ENCODE measurements at regions not wholly inside any gene's neighbourhood (a gene's known extent, or its start where the extent isn't known, plus 50 kb on each side); places are given as distances from the start of the nearest gene placed in this dataset.

DNA sequence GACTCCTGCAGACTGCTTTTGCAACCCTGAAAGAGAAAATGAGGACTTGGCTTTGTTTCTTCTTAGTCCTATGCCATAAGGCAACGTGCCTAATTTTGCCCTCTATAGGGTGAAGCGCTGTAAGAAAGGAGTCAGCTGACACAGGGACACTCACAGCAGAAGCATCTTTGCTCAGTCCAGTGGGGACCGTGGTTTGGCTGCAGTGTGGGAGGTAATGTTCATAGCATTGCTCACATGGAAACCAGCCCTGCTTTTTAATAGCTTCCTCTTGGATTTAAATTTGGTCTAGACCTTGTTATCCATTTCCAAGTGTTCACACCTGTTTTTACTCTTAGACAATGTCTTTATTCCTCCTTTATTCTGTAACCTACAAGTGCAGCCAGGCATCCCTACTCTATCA is 1032.1 kb downstream of the NTRK3 start:
- no peak overlapping the region for H2BK20ac ChIP-seq (ENCODE audit: low read depth, low read length)
- H4K8ac ChIP-seq (ENCODE audit: low read depth in 2 of 2, low read length in 2 of 2) = no peak overlapping the region
- CTCF ChIA-PET = no interaction called here
- no peaks in the 10 kb centered on the region for H3K9me1 ChIP-seq (ENCODE audit: insufficient read depth, low read length)
- H2BK5ac ChIP-seq (ENCODE audit: low read depth, low read length, poor library complexity, severe bottlenecking) = no peak overlapping the region
- no peak overlapping the region for H3K14ac ChIP-seq (replicated peaks; ENCODE audit: low read depth, low read length)
- no peak overlapping the region for H3K4me3 ChIP-seq (ENCODE audit: insufficient read depth, low read depth, low read length)
- no peak overlapping the region for H3K4me2 ChIP-seq (ENCODE audit: low read depth, low read length)
- H3K4me1 ChIP-seq (ENCODE audit: control insufficient read depth, insufficient read depth, low read length) = no peaks in the 10 kb centered on the region
- dilution Hi-C loops (cut with HindIII; ENCODE audit: low sequenced_read_pairs, unreplicated experiment) (no loop called here), intact Hi-C loops (cut with micrococcal nuclease) (no loop called here), in situ Hi-C loops (cut with MboI; ENCODE audit: low sequenced_read_pairs) (no loop called here)
- no peak overlapping the region for H3K4ac ChIP-seq (ENCODE audit: low read depth, low read length)
- no peaks in the 10 kb centered on the region for H3K36me3 ChIP-seq (ENCODE audit: control insufficient read depth, insufficient read depth, low read length)
- no peak for ATAC-seq (ENCODE audit: low read depth)
- H3K27me3 ChIP-seq (ENCODE audit: control insufficient read depth, insufficient read depth, low read length) = no peaks in the 10 kb centered on the region
- H2BK15ac ChIP-seq (ENCODE audit: low read depth, low read length) = no peak overlapping the region
- no CpG with 5 or more reads among the region's 3 CpGs for WGBS, 2 experiments (ENCODE audit: extremely low coverage in 2 of 2, insufficient read length in 1 of 2)
- POLR2A ChIA-PET (ENCODE audit: unreplicated experiment) = no interaction called here
- TF ChIP-seq, protein P1, sequence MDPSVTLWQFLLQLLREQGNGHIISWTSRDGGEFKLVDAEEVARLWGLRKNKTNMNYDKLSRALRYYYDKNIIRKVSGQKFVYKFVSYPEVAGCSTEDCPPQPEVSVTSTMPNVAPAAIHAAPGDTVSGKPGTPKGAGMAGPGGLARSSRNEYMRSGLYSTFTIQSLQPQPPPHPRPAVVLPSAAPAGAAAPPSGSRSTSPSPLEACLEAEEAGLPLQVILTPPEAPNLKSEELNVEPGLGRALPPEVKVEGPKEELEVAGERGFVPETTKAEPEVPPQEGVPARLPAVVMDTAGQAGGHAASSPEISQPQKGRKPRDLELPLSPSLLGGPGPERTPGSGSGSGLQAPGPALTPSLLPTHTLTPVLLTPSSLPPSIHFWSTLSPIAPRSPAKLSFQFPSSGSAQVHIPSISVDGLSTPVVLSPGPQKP (IDR thresholded peaks at IDR 0.05; ENCODE audit: borderline replicate concordance, low read depth, low read length) = no peak
- TF ChIP-seq BHLHE40 (IDR thresholded peaks at IDR 0.05; ENCODE audit: low read depth, low read length) (no peak), CEBPB (IDR thresholded peaks at IDR 0.05; ENCODE audit: low read depth, low read length) (no peak), RFX5 (IDR thresholded peaks at IDR 0.05; ENCODE audit: low read depth, low read length) (no peak), MXI1 (IDR thresholded peaks at IDR 0.05; ENCODE audit: borderline replicate concordance, low read depth, low read length) (no peak), MAFK (IDR thresholded peaks at IDR 0.05; ENCODE audit: low read depth, low read length) (no peak), NFE2L2 (IDR thresholded peaks at IDR 0.05; ENCODE audit: low read depth, low read length) (no peak), USF2 (IDR thresholded peaks at IDR 0.05; ENCODE audit: low read depth, low read length) (no peak), CTCF (conservative IDR thresholded peaks at IDR 0.05; ENCODE audit: low read depth, low read length) (no peak), RAD21 (IDR thresholded peaks at IDR 0.05; ENCODE audit: low read length) (no peak), SMC3 (IDR thresholded peaks at IDR 0.05; ENCODE audit: low read depth, low read length) (no peak), FOS (IDR thresholded peaks at IDR 0.05; ENCODE audit: low read depth, low read length) (no peak), MAZ (IDR thresholded peaks at IDR 0.05; ENCODE audit: borderline replicate concordance, low read depth, low read length) (no peak), POLR2A (IDR thresholded peaks at IDR 0.05; ENCODE audit: low read depth, low read length) (no peak)
- H2AK5ac ChIP-seq (ENCODE audit: low read depth, low read length) = no peak overlapping the region
- H4K20me1 ChIP-seq (ENCODE audit: insufficient read depth, low read length) = no peaks in the 10 kb centered on the region
- no peak overlapping the region for H4K5ac ChIP-seq (ENCODE audit: low read depth, low read length)
- no peak for DNase-seq
- H3K18ac ChIP-seq (ENCODE audit: low read depth, low read length) = no peak overlapping the region
- BruUV-seq (replicated peaks) = no TSS peak
- no peak overlapping the region for H3K23ac ChIP-seq (ENCODE audit: low read depth, low read length)
- H3K56ac ChIP-seq (ENCODE audit: extremely low read depth, insufficient read depth, low read length) = no peak overlapping the region
- H3K9ac ChIP-seq (ENCODE audit: low read depth, low read length) = no peak overlapping the region
- peaks cover 7% of the 10 kb centered on the region for H3K9me3 ChIP-seq (ENCODE audit: control insufficient read depth, insufficient read depth, low read length)
- no peak overlapping the region for H4K91ac ChIP-seq (ENCODE audit: insufficient read depth, low read depth, low read length)
- no peak overlapping the region for H2AK9ac ChIP-seq (replicated peaks; ENCODE audit: low read depth, low read length, poor library complexity)
- H3K79me1 ChIP-seq (ENCODE audit: low read depth in 1 of 2, low read length in 2 of 2) = no peaks in the 10 kb centered on the region
- no peak overlapping the region for H2AFZ ChIP-seq (replicated peaks; ENCODE audit: low read length, poor library complexity)
- H3K27ac ChIP-seq (ENCODE audit: insufficient read depth, low read length) = no peak overlapping the region
- no peak overlapping the region for H2BK120ac ChIP-seq (ENCODE audit: low read depth, low read length)
